Stomach (tissue), 8 donors: ENCODE measurements at regions not wholly inside any gene's neighbourhood (a gene's known extent, or its start where the extent isn't known, plus 50 kb on each side); places are given as distances from the start of the nearest gene placed in this dataset.

Source experiments
- DNase-seq, 2 donors: peaks; one replicate each; pipeline versions ENCODE4 v3.0.0 to v3.0.0-alpha.2; 2013 to 2019
- H3K27ac ChIP-seq, 5 donors: fragments of 200-600 bp in 4 of 5; sonication (generic) in 4 of 5; one replicate each; pipeline ENCODE4 v1.5.1; 2013 to 2019; ENCODE audit warnings: mild to moderate bottlenecking in 1 of 5, moderate library complexity in 1 of 5
- H3K27me3 ChIP-seq, 3 donors: fragments of 200-600 bp; sonication (generic); one replicate each; pipeline ENCODE4 v1.5.1; 2017 to 2019; ENCODE audit warnings: mixed run types in 1 of 3
- H3K36me3 ChIP-seq, 4 donors: fragments of 200-600 bp; sonication (generic); 1 replicate in 3 of 4; 2 replicates in 1 of 4; pipeline ENCODE4 v1.5.1; 2016 to 2019
- H3K4me1 ChIP-seq, 4 donors: fragments of 200-600 bp; sonication (generic); one replicate each; pipeline ENCODE4 v1.5.1; 2016 to 2019
- H3K4me3 ChIP-seq, 4 donors: fragments of 200-600 bp; sonication (generic) in 3 of 4; one replicate each; pipeline ENCODE4 v1.5.1; 2016 to 2019; ENCODE audit warnings: mild to moderate bottlenecking in 1 of 4
- H3K9me3 ChIP-seq, 4 donors: fragments of 200-600 bp; sonication (generic); one replicate each; pipeline ENCODE4 v1.5.1; 2016 to 2019
- CTCF ChIP-seq, 7 experiments: fragments of 450-650 bp in 4 of 7; fragments of 200-600 bp in 3 of 7; sonication (generic) in 3 of 7; IDR thresholded peaks; one replicate each; pipeline ENCODE4 v1.5.1; 2016 to 2019; ENCODE audit warnings: antibody characterized with exemption in 7 of 7, control low read depth in 2 of 7, mild to moderate bottlenecking in 1 of 7
- EP300 ChIP-seq: sonication (generic); formaldehyde crosslinking; IDR thresholded peaks from one replicate; pipeline ENCODE4 v1.6.1; 2017; ENCODE audit warnings: antibody characterized with exemption
- POLR2A ChIP-seq, 4 donors: fragments of 450-650 bp; IDR thresholded peaks; one replicate each; pipeline ENCODE4 v1.6.1; 2016; ENCODE audit warnings: antibody characterized with exemption in 4 of 4, control low read depth in 2 of 4, mild to moderate bottlenecking in 1 of 4, moderate library complexity in 1 of 4
- POLR2AphosphoS5 ChIP-seq, 3 donors: sonication (generic); formaldehyde crosslinking; IDR thresholded peaks; one replicate each; pipeline ENCODE4 v1.6.1; 2016; ENCODE audit warnings: antibody characterized with exemption in 3 of 3
- WGBS, 5 donors: extraction: QIAGEN DNeasy Blood & Tissue Kit in 3 of 5; methylation state at CpG; one replicate each; pipeline versions ENCODE4 v1.1.5 to v1.1.7; 2013 to 2018; 5-methylcytosine and 5-hydroxymethylcytosine counted together
- intact Hi-C: fragments of 100-400 bp; cut with DNase I; formaldehyde crosslinking; loops from one replicate; pipeline ENCODE4 v1.15.1; 2023; ENCODE audit warnings: low total_unique reads
- donor health status: healthy with polysubstance abuse.
- donor health status: Bipolar disorder and iron deficiency.
- donor health status: healthy.

- intact Hi-C loops = no loop called here
- DNase-seq = no peak
- no peaks in the 10 kb centered on the region for H3K36me3 ChIP-seq
These were observed 56.5 kb upstream of the NREP start for GRCh38 chr5:111813537-111813936.

GRCh38 chr5:111810112-111810511 lies 53.1 kb upstream of the NREP start:
- peak; percentile 29 to 61 for DNase-seq
- no peaks in the 10 kb centered on the region for H3K27me3 ChIP-seq
- H3K36me3 ChIP-seq = no peaks in the 10 kb centered on the region
- no peaks in the 10 kb centered on the region for H3K9me3 ChIP-seq
- H3K4me3 ChIP-seq = no peak overlapping the region
- WGBS, 5 donors = 31 to 45% (median 37%) methylated on average over 4 of the region's 4 CpGs
- intact Hi-C loops = no loop called here
- H3K4me1 ChIP-seq = peaks cover 0 to 7% (median 2%) of the 10 kb centered on the region in 4 donors
- no peak overlapping the region for H3K27ac ChIP-seq
- TF ChIP-seq EP300 = no peak
- TF ChIP-seq POLR2AphosphoS5 (IDR thresholded peaks at IDR 0.05) = peak in 1 of 3 donors; percentile 10

More at GRCh38 chr5:111813537-111813936, 56.5 kb upstream of the NREP start:
- Histone ChIP-seq H3K27me3 (no peaks in the 10 kb centered on the region), H3K4me1 (peaks cover 0 to 13% (median 4%) of the 10 kb centered on the region in 4 donors), H3K9me3 (no peaks in the 10 kb centered on the region), H3K4me3 (no peak overlapping the region), H3K27ac (no peak overlapping the region)
- no peak for TF ChIP-seq POLR2A (IDR thresholded peaks at IDR 0.05)
- no peak for TF ChIP-seq POLR2AphosphoS5 (IDR thresholded peaks at IDR 0.05)
- no peak for TF ChIP-seq CTCF (IDR thresholded peaks at IDR 0.05)
- no peak for TF ChIP-seq EP300
